Adrenal gland (tissue), 9 donors: ENCODE measurements at regions not wholly inside any gene's neighbourhood (a gene's known extent, or its start where the extent isn't known, plus 50 kb on each side); places are given as distances from the start of the nearest gene placed in this dataset.
"Not testable (repeated sequence)": the region's sequence is repeated elsewhere in the genome, so short reads cannot be mapped to it uniquely, and the experiment has no call there.

Experiments used
- DNase-seq, 7 donors: peaks; one replicate each; pipeline ENCODE4 v3.0.0-alpha.2; 2019 to 2020
- H3K27ac ChIP-seq, 5 donors: fragments of 200-600 bp; sonication (generic) in 4 of 5; 1 replicate in 3 of 5; 2 replicates in 2 of 5; pipeline versions ENCODE4 v1.5.1 to v1.8.0; 2016 to 2020; ENCODE audit warnings: mild to moderate bottlenecking in 1 of 5
- H3K27me3 ChIP-seq: fragments of 200-600 bp; 2 replicates; pipeline ENCODE4 v1.8.0; 2021
- H3K36me3 ChIP-seq, 2 donors: fragments of 200-600 bp; replicated peaks in 1 of 2; 1 replicate in 1 of 2; 2 replicates in 1 of 2; pipeline versions ENCODE4 v1.5.1 to v1.8.0; 2018 to 2022
- H3K4me1 ChIP-seq, 2 donors: fragments of 200-600 bp; replicated peaks in 1 of 2; 1 replicate in 1 of 2; 2 replicates in 1 of 2; pipeline versions ENCODE4 v1.5.1 to v1.8.0; 2018 to 2021
- H3K4me3 ChIP-seq, 4 donors: fragments of 200-600 bp; sonication (generic) in 3 of 4; one replicate each; pipeline ENCODE4 v1.5.1; 2016 to 2018
- H3K9me3 ChIP-seq, 3 donors: fragments of 200-600 bp; sonication (generic) in 1 of 3; replicated peaks in 1 of 3; 1 replicate in 2 of 3; 2 replicates in 1 of 3; pipeline versions ENCODE4 v1.5.1 to v1.8.0; 2016 to 2021
- POLR2A ChIP-seq, 2 donors: fragments of 450-650 bp; IDR thresholded peaks; one replicate each; pipeline ENCODE4 v1.6.1; 2017; ENCODE audit warnings: antibody characterized with exemption in 2 of 2, mild to moderate bottlenecking in 2 of 2, moderate library complexity in 1 of 2
- WGBS, 4 donors: extraction: QIAGEN DNeasy Blood & Tissue Kit in 2 of 4; methylation state at CpG; one replicate each; pipeline versions ENCODE4 v1.1.5 to v1.1.7; 2013 to 2017; 5-methylcytosine and 5-hydroxymethylcytosine counted together
- intact Hi-C, 2 donors: fragments of 100-400 bp; cut with DNase I; formaldehyde crosslinking; loops; one replicate each; pipeline versions ENCODE4 v1.14.1 to v1.15.0; 2022 to 2023
- TF ChIP-seq, protein P1 (sequence below), 6 experiments: fragments of 450-650 bp in 4 of 6; fragments of 200-600 bp in 2 of 6; sonication (generic) in 1 of 6; IDR thresholded peaks; 1 replicate in 5 of 6; 2 replicates in 1 of 6; pipeline versions ENCODE4 v1.5.1 to v1.8.0; 2016 to 2021; ENCODE audit warnings: antibody characterized with exemption in 6 of 6, mild to moderate bottlenecking in 2 of 6, moderate library complexity in 1 of 6
- donor health status: healthy with polysubstance abuse.
- donor health status: Bipolar disorder and iron deficiency.
- donor health status: DM: yes; HTN: yes; CAD: no.
- donor health status: DM: no; HTN: no; CAD: no.
- donor health status: DM: no; HTN: no; CAD: no.

DNA sequence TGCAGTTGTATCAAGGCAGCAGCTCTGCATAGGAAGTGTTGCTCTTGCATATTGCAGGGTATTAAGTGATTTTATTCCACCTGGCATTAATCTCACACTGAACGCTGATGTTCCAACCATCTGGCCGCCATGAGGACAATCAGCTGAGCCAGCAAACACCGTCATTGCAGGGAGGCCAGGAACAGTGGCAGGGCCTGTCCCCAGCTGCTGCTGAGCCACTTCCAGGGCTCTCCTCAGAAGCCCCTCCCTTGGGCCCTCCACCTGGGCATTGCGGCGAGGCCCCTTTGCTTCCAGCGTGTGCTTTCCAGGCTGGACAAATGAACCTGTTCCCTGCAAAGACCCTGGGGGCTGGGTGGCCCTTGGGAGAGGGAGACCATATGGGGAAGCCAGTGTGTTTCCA, 171.6 kb upstream of the C1orf174 start:
- Histone ChIP-seq H3K27me3 (no peaks in the 10 kb centered on the region), H3K4me3 (no peak overlapping the region), H3K36me3 (no peaks in the 10 kb centered on the region), H3K4me1 (no peaks in the 10 kb centered on the region), H3K9me3 (no peaks in the 10 kb centered on the region), H3K27ac (no peak overlapping the region)
- TF ChIP-seq, protein P1, sequence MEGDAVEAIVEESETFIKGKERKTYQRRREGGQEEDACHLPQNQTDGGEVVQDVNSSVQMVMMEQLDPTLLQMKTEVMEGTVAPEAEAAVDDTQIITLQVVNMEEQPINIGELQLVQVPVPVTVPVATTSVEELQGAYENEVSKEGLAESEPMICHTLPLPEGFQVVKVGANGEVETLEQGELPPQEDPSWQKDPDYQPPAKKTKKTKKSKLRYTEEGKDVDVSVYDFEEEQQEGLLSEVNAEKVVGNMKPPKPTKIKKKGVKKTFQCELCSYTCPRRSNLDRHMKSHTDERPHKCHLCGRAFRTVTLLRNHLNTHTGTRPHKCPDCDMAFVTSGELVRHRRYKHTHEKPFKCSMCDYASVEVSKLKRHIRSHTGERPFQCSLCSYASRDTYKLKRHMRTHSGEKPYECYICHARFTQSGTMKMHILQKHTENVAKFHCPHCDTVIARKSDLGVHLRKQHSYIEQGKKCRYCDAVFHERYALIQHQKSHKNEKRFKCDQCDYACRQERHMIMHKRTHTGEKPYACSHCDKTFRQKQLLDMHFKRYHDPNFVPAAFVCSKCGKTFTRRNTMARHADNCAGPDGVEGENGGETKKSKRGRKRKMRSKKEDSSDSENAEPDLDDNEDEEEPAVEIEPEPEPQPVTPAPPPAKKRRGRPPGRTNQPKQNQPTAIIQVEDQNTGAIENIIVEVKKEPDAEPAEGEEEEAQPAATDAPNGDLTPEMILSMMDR (IDR thresholded peaks at IDR 0.05) = no peak
- no peak for TF ChIP-seq POLR2A (IDR thresholded peaks at IDR 0.05)
- peak in 1 of 7 donors; percentile 58 for DNase-seq
- 55 to 77% (median 71%) methylated on average over 4 to 6 of the region's 6 CpGs for WGBS, 4 donors
- intact Hi-C loops = no loop called here

DNA sequence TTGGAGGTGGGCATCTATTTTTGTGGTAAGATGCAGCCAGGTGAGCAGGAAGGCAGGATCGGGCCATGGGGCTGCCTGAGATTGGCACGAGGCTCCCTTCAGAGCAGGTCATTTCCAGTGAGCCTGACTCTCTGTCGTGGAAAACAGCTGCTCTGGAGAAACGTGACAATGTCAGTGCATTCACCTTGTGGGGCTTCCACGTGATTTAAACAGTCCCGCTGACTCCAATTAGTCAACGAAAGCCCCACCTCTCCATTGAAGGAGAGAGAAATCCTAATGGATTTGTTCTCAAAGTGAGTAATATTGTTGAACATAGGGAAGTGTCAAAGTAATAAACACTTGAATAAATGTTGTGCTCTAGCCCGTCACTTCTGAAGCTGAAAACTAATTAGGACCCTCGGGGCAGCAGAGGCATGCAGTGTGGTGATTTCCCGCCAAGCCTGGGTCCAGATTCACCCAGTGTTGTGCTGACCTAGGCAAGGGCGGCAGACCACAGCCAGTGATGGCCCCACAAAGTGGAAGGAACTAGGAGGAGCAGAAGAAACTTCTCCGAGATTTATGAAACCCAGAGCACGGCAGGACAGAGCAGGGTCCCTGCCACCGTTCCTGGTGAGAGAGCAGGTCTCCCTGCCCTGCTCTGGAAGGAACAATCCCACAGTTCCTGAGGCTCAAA, 172.5 kb upstream of the C1orf174 start:
- Histone ChIP-seq H3K36me3 (no peaks in the 10 kb centered on the region), H3K27me3 (no peaks in the 10 kb centered on the region), H3K4me1 (no peaks in the 10 kb centered on the region), H3K9me3 (no peaks in the 10 kb centered on the region), H3K4me3 (no peak overlapping the region), H3K27ac (no peak overlapping the region)
- 38 to 57% (median 54%) methylated on average over 13 to 14 of the region's 14 CpGs for WGBS, 4 donors
- TF ChIP-seq, protein P1 (IDR thresholded peaks at IDR 0.05) = no peak
- no peak for TF ChIP-seq POLR2A (IDR thresholded peaks at IDR 0.05)
- intact Hi-C loops = no loop called here
- no peak for DNase-seq

DNA sequence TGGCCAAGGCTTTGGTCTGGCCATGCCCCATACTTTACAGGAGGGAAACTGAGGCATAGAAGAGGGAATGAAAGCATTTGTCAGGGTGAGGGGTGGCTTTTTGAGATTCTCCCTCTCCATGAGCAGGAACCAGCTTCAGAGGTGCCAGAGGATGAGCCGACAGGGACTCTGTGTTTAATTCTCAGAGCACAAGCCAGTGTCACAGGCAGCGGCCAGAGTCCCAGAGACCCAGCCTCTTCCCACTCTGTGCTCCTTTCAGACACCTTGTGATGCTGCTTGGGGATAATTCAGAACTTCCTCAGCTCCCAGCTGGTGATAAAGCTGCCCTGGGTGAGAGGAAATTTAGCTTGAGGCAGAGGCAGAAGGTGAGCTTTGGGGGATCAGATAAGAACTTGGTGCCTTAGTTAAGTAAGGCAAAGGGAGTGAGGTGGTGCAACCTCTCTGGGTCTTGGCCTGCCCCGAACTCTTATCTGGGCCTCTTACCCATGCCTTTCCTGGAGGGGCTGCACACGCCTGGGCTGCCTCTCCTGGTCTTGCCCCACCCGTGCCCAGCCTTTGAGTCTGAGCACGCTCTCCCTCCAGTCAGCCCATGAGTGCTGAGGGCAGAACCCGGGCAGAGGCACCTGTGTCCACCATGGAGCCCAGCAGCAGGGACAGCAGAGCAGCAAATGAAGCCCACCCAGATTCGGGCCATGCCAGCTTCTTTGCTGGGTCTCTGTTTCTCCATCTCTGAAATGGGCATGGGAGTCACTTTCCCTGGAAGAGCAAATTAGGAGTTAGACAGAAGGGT, 175.6 kb upstream of the C1orf174 start:
- no peaks in the 10 kb centered on the region for H3K36me3 ChIP-seq
- no peak for DNase-seq
- WGBS, 4 donors = 60 to 70% (median 65%) methylated on average over 7 to 8 of the region's 8 CpGs
- no peak overlapping the region for H3K4me3 ChIP-seq
- H3K27ac ChIP-seq = no peak overlapping the region
- TF ChIP-seq POLR2A (IDR thresholded peaks at IDR 0.05) = no peak
- TF ChIP-seq, protein P1 (IDR thresholded peaks at IDR 0.05) = no peak
- H3K9me3 ChIP-seq = no peaks in the 10 kb centered on the region
- no peaks in the 10 kb centered on the region for H3K4me1 ChIP-seq
- intact Hi-C loops = no loop called here
- H3K27me3 ChIP-seq = no peaks in the 10 kb centered on the region

DNA sequence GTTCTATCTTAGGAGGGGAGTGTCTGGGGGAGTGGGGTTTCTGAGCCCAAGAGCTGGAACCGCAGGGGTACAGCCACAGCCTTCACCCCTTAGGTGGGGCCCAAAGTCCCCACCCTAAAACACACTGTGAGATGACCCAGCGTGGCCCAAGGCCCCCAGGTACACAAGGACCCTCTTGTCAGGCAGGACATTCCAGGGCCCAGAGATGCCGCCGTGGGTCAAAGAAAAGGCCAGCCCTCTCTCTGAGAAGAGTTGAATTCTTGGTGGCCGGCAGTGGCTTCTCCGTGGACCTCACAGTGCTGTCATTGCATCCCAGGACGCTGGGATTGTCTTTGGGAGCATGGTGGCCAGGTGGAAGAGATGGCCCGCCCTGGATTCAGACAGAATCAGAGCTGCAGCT, 176.3 kb upstream of the C1orf174 start:
- Histone ChIP-seq H3K4me1 (no peaks in the 10 kb centered on the region), H3K4me3 (no peak overlapping the region), H3K36me3 (no peaks in the 10 kb centered on the region), H3K27ac (no peak overlapping the region), H3K9me3 (no peaks in the 10 kb centered on the region), H3K27me3 (no peaks in the 10 kb centered on the region)
- TF ChIP-seq POLR2A (IDR thresholded peaks at IDR 0.05) = no peak
- TF ChIP-seq, protein P1 (IDR thresholded peaks at IDR 0.05) = no peak
- intact Hi-C loops = no loop called here
- 71 to 89% (median 75%) methylated on average over 4 to 8 of the region's 8 CpGs for WGBS, 4 donors
- DNase-seq = no peak

DNA sequence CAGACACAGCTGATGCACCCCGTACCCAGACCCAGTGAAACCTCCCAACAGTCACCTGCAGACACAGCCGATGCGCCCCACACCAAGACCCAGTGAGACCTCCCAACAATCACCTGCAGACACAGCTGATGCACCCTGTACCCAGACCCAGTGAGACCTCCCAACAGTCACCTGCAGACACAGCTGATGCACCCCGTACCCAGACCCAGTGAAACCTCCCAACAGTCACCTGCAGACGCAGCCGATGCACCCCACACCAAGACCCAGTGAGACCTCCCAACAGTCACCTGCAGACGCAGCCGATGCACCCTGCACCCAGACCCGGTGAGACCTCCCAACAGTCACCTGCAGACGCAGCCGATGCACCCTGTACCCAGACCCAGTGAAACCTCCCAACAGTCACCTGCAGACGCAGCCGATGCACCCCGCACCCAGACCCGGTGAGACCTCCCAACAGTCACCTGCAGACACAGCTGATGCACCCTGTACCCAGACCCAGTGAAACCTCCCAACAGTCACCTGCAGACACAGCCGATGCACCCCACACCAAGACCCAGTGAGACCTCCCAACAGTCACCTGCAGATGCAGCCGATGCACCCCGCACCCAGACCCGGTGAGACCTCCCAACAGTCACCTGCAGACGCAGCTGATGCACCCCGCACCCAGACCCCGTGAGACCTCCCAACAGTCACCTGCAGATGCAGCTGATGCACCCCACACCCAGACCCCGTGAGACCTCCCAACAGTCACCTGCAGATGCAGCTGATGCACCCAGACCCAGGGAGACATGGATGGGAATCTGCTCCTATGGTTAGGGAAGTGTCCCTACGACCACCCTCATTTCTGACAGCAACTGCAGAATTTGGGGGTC, 178.3 kb upstream of the C1orf174 start:
- WGBS, 4 donors = 58 to 86% (median 80%) methylated on average over 5 to 24 of the region's 24 CpGs
- DNase-seq, H3K27ac ChIP-seq, intact Hi-C loops, H3K36me3 ChIP-seq, H3K4me1 ChIP-seq, H3K9me3 ChIP-seq, H3K4me3 ChIP-seq, H3K27me3 ChIP-seq: not testable (repeated sequence)
